ENCODE measurements at regions not wholly inside any gene's neighbourhood (a gene's known extent, or its start where the extent isn't known, plus 50 kb on each side); places are given as distances from the start of the nearest gene placed in this dataset.

GRCh38 chr15:52862677-52863076 lies 72.5 kb upstream of the ONECUT1 start:
- no peaks in the 10 kb centered on the region for H3K4me1 Mint-ChIP-seq
- no peak overlapping the region for H3K4me3 Mint-ChIP-seq
- Histone ChIP-seq H3K27me3 (ENCODE audit: insufficient read depth, low read length, poor library complexity, severe bottlenecking) (peaks cover 3% of the 10 kb centered on the region), H3K36me3 (ENCODE audit: insufficient read depth, low read length) (no peaks in the 10 kb centered on the region), H3K27ac (ENCODE audit: low read depth, low read length) (no peak overlapping the region), H3K4me1 (ENCODE audit: insufficient read depth, low read length) (no peaks in the 10 kb centered on the region), H3K9me3 (ENCODE audit: low read length) (no peaks in the 10 kb centered on the region), H3K4me3 (ENCODE audit: low read length) (no peak overlapping the region)
- H3K36me3 Mint-ChIP-seq: peaks cover 0 to 1% (median 0%) of the 10 kb centered on the region in 3 donors
- ChIA-PET CTCF (no interaction called here), POLR2A (no interaction called here)
- peaks cover 0 to 13% (median 5%) of the 10 kb centered on the region in 5 donors for H3K9me3 Mint-ChIP-seq
- peaks cover 11 to 12% of the 10 kb centered on the region in 2 donors for H3K27me3 Mint-ChIP-seq
- H3K27ac Mint-ChIP-seq: no peak overlapping the region
- DNase-seq: no peak

DNA sequence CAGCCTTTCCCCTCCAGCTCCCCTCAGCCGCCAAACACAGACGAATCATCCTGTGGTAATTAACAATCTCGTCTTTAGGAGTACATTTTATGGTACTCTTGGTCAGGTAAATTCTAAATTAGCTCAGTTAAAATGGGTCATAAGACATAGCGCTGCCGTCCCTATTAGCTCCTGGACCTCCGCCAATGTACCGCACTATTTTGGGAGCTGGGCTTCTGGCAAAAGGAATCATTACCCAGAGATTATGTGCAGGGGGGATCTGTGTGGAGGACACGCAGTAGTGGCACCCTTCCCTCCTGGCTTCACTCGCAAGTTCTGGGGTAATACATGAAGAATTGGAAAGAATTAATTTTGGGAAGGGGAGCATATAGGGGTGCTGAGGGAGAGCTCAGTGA lies 68.6 kb upstream of the ONECUT1 start:
- Mint-ChIP-seq H3K4me1 (no peaks in the 10 kb centered on the region), H3K9me3 (peaks cover 0 to 2% (median 0%) of the 10 kb centered on the region in 5 donors), H3K27me3 (peaks cover 18 to 29% of the 10 kb centered on the region in 2 donors), H3K36me3 (no peaks in the 10 kb centered on the region), H3K27ac (no peak overlapping the region), H3K4me3 (no peak overlapping the region)
- ChIA-PET CTCF (no interaction called here), POLR2A (no interaction called here)
- H3K4me1 ChIP-seq (ENCODE audit: insufficient read depth, low read length): no peaks in the 10 kb centered on the region
- H3K27me3 ChIP-seq (ENCODE audit: insufficient read depth, low read length, poor library complexity, severe bottlenecking): peaks cover 3% of the 10 kb centered on the region
- H3K9me3 ChIP-seq (ENCODE audit: low read length): no peaks in the 10 kb centered on the region
- no peak overlapping the region for H3K27ac ChIP-seq (ENCODE audit: low read depth, low read length)
- no peak for DNase-seq
- H3K4me3 ChIP-seq (ENCODE audit: low read length): no peak overlapping the region
- no peaks in the 10 kb centered on the region for H3K36me3 ChIP-seq (ENCODE audit: insufficient read depth, low read length)

- no peaks in the 10 kb centered on the region for H3K9me3 ChIP-seq (ENCODE audit: low read length)
- no peak for DNase-seq
- ChIA-PET CTCF (no interaction called here), POLR2A (no interaction called here)
- H3K27me3 ChIP-seq (ENCODE audit: insufficient read depth, low read length, poor library complexity, severe bottlenecking): peaks cover 3% of the 10 kb centered on the region
- Mint-ChIP-seq H3K27me3 (peaks cover 18 to 33% of the 10 kb centered on the region in 2 donors), H3K36me3 (no peaks in the 10 kb centered on the region), H3K9me3 (peaks cover 0 to 2% (median 0%) of the 10 kb centered on the region in 5 donors), H3K4me1 (no peaks in the 10 kb centered on the region), H3K27ac (no peak overlapping the region), H3K4me3 (no peak overlapping the region)
- H3K4me3 ChIP-seq (ENCODE audit: low read length): no peak overlapping the region
- H3K4me1 ChIP-seq (ENCODE audit: insufficient read depth, low read length): no peaks in the 10 kb centered on the region
- H3K27ac ChIP-seq (ENCODE audit: low read depth, low read length): no peak overlapping the region
- no peaks in the 10 kb centered on the region for H3K36me3 ChIP-seq (ENCODE audit: insufficient read depth, low read length)
Measured at GRCh38 chr15:52857937-52858781, 68.0 kb upstream of the ONECUT1 start.

GRCh38 chr15:52857471-52857870 lies 67.3 kb upstream of the ONECUT1 start:
- Mint-ChIP-seq H3K9me3 (peaks cover 0 to 2% (median 0%) of the 10 kb centered on the region in 5 donors), H3K4me3 (no peak overlapping the region), H3K27ac (no peak overlapping the region), H3K27me3 (peaks cover 18 to 34% of the 10 kb centered on the region in 2 donors), H3K36me3 (no peaks in the 10 kb centered on the region), H3K4me1 (no peaks in the 10 kb centered on the region)
- POLR2A ChIA-PET: no interaction called here
- Histone ChIP-seq H3K27ac (ENCODE audit: low read depth, low read length) (no peak overlapping the region), H3K27me3 (ENCODE audit: insufficient read depth, low read length, poor library complexity, severe bottlenecking) (peaks cover 3% of the 10 kb centered on the region), H3K9me3 (ENCODE audit: low read length) (no peaks in the 10 kb centered on the region), H3K4me1 (ENCODE audit: insufficient read depth, low read length) (no peaks in the 10 kb centered on the region), H3K36me3 (ENCODE audit: insufficient read depth, low read length) (no peaks in the 10 kb centered on the region), H3K4me3 (ENCODE audit: low read length) (no peak overlapping the region)
- no peak for DNase-seq
- CTCF ChIA-PET: no interaction called here

DNA sequence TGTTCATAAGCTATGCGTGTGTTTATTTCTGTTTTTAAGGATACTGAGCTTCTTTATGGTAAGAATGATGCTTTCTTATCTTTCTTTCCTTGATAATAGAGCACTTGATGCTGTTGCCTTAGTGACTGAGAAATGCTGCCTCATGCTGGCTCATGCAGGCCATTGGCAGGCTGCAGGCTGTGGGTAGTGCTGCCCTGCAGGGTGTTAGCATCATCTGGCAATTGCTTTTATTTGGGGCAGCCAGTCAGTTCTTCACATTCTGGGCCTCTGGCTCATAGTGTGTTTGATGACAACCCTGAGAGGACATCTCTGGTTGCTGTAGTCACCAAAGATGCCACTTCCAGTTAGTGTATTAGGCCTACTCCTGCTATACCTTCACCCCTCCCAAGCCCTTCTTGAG lies 66.2 kb upstream of the ONECUT1 start:
- Histone ChIP-seq H3K9me3 (ENCODE audit: low read length) (no peaks in the 10 kb centered on the region), H3K36me3 (ENCODE audit: insufficient read depth, low read length) (no peaks in the 10 kb centered on the region), H3K4me3 (ENCODE audit: low read length) (no peak overlapping the region), H3K27ac (ENCODE audit: low read depth, low read length) (no peak overlapping the region), H3K4me1 (ENCODE audit: insufficient read depth, low read length) (no peaks in the 10 kb centered on the region), H3K27me3 (ENCODE audit: insufficient read depth, low read length, poor library complexity, severe bottlenecking) (peaks cover 3% of the 10 kb centered on the region)
- ChIA-PET POLR2A (no interaction called here), CTCF (no interaction called here)
- Mint-ChIP-seq H3K4me3 (no peak overlapping the region), H3K9me3 (peaks cover 0 to 2% (median 0%) of the 10 kb centered on the region in 5 donors), H3K27me3 (peaks cover 17 to 34% of the 10 kb centered on the region in 2 donors), H3K36me3 (no peaks in the 10 kb centered on the region), H3K4me1 (no peaks in the 10 kb centered on the region), H3K27ac (no peak overlapping the region)
- no peak for DNase-seq

DNA sequence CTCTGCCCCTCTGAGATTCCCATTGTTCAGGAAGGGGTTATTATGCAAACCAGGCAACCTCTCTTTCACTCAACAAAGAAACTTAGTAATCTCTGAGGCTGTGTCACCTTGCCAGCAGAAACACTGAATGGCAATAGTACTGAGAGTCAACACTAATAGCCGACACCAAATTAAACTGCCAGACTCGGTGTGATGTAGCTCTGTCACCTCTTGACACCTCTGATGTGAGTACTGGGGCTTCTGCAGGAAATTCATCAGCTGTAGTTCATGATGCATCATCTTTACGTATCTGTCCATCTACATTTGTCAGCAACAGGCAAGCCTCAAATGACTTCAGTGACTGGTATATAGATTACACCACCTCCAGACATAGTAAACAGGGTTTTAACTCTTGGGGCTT lies 65.0 kb upstream of the ONECUT1 start:
- POLR2A ChIA-PET: no interaction called here
- Mint-ChIP-seq H3K27me3 (peaks cover 10 to 29% of the 10 kb centered on the region in 2 donors), H3K9me3 (peaks cover 0 to 2% (median 0%) of the 10 kb centered on the region in 5 donors)

GRCh38 chr15:52844823-52845222 lies 54.7 kb upstream of the ONECUT1 start:
- Mint-ChIP-seq H3K9me3 (peaks cover 0 to 5% (median 1%) of the 10 kb centered on the region in 5 donors), H3K27me3 (peaks cover 11 to 42% of the 10 kb centered on the region in 2 donors), H3K27ac (no peak overlapping the region), H3K4me3 (no peak overlapping the region), H3K4me1 (no peaks in the 10 kb centered on the region), H3K36me3 (no peaks in the 10 kb centered on the region)
- no peak overlapping the region for H3K27ac ChIP-seq (ENCODE audit: low read depth, low read length)
- H3K4me1 ChIP-seq (ENCODE audit: insufficient read depth, low read length): no peaks in the 10 kb centered on the region
- H3K9me3 ChIP-seq (ENCODE audit: low read length): no peaks in the 10 kb centered on the region
- CTCF ChIA-PET: no interaction called here
- no peaks in the 10 kb centered on the region for H3K36me3 ChIP-seq (ENCODE audit: insufficient read depth, low read length)
- H3K27me3 ChIP-seq (ENCODE audit: insufficient read depth, low read length, poor library complexity, severe bottlenecking): no peaks in the 10 kb centered on the region
- H3K4me3 ChIP-seq (ENCODE audit: low read length): no peak overlapping the region
- DNase-seq: no peak
- POLR2A ChIA-PET: no interaction called here

More for the DNA sequence above, 65.0 kb upstream of the ONECUT1 start:
- CTCF ChIA-PET: no interaction called here
- peaks cover 3% of the 10 kb centered on the region for H3K27me3 ChIP-seq (ENCODE audit: insufficient read depth, low read length, poor library complexity, severe bottlenecking)
- no peak for DNase-seq
- no peak overlapping the region for H3K4me3 Mint-ChIP-seq
- no peak overlapping the region for H3K4me3 ChIP-seq (ENCODE audit: low read length)
- no peaks in the 10 kb centered on the region for H3K9me3 ChIP-seq (ENCODE audit: low read length)
- no peaks in the 10 kb centered on the region for H3K36me3 Mint-ChIP-seq
- no peak overlapping the region for H3K27ac ChIP-seq (ENCODE audit: low read depth, low read length)
- H3K4me1 ChIP-seq (ENCODE audit: insufficient read depth, low read length): no peaks in the 10 kb centered on the region
- no peaks in the 10 kb centered on the region for H3K36me3 ChIP-seq (ENCODE audit: insufficient read depth, low read length)
- H3K27ac Mint-ChIP-seq: no peak overlapping the region
- H3K4me1 Mint-ChIP-seq: no peaks in the 10 kb centered on the region

Data from CD8-positive, alpha-beta memory T cell (primary cell).